Muscle of back (tissue), 3 donors: ENCODE measurements at regions not wholly inside any gene's neighbourhood (a gene's known extent, or its start where the extent isn't known, plus 50 kb on each side); places are given as distances from the start of the nearest gene placed in this dataset.
"Not testable (repeated sequence)": the region's sequence is repeated elsewhere in the genome, so short reads cannot be mapped to it uniquely, and the experiment has no call there.

ENCODE experiments used
- DNase-seq, 3 donors: peaks; one replicate each; pipeline versions ENCODE4 v3.0.0 to v3.0.0-alpha.2; 2013

DNA sequence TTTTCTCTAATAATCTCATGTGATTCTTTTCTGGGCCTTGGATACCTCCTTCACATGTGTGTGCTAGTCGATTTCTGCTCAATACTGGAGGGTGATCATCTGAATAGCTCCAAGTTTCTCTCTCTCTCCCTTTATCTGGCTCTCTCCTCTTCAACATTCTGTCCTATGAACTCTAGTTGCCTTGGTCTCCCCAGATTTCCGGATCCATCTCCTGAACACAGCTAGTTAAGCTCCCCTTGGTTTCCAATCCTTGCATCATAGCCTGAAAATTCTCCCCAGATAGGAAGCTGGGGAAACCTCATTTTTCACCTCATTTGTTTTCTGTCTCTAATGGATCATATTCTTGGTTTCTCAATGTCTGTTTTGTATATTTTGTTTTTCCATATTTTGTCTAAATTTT lies 832.3 kb downstream of the MTRR start:
- peak in 2 of 3 donors; percentile 55 to 58 for DNase-seq

DNA sequence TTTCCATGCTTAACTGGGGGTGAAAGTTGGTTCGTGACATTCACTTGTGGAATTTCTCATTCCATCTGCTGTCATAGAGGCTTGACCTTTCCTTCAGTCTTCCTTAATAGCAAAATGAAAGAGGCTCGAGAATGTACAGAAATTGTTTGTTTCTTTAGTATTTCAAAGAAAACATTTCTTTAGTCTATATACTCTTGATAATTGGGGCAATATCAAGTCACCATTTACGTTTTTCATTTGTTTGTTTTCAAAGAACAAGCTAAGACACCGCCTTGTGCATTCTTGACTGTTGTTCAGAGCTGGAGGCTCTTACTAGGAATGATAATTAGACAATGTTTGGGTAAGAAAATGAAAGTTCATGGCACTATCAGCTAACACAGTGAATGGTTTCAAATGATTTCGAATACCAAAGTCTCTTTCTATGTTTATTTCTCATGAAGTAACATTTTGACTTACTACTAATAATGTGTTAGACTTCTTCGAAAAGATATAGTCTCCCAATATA lies 835.4 kb downstream of the SEMA5A start:
- DNase-seq: no peak

- peak in 1 of 3 donors; percentile 45 for DNase-seq
These were observed 831.7 kb downstream of the SEMA5A start for GRCh38 chr5:8714198-8714597.

DNA sequence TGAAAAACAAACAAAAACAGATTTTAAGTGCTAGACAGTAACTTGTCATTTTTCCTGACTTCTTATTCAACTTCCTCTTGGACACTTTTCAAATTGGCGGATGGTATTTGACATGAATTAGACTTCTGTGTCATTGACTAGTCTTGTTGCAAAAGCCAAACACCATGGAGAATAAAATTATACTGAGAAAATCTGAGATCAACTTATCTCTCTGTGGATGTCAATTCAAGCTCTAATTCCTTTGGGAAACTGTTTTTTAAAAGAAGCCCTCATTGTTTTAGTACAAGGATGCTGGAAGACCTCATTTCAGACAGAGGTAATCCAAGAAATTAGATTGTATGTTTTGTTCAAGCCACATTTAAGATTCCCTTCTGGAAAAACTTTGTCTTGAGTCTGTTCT lies 831.0 kb downstream of the SEMA5A start:
- peak in 2 of 3 donors; percentile 31 to 74 for DNase-seq

GRCh38 chr5:8719796-8720195 lies 826.1 kb downstream of the SEMA5A start:
- DNase-seq: no peak

GRCh38 chr5:8720506-8720905 lies 825.4 kb downstream of the SEMA5A start:
- DNase-seq: peak in 1 of 3 donors; percentile 43

GRCh38 chr5:8721536-8721935 lies 824.3 kb downstream of the SEMA5A start:
- DNase-seq: no peak

DNA sequence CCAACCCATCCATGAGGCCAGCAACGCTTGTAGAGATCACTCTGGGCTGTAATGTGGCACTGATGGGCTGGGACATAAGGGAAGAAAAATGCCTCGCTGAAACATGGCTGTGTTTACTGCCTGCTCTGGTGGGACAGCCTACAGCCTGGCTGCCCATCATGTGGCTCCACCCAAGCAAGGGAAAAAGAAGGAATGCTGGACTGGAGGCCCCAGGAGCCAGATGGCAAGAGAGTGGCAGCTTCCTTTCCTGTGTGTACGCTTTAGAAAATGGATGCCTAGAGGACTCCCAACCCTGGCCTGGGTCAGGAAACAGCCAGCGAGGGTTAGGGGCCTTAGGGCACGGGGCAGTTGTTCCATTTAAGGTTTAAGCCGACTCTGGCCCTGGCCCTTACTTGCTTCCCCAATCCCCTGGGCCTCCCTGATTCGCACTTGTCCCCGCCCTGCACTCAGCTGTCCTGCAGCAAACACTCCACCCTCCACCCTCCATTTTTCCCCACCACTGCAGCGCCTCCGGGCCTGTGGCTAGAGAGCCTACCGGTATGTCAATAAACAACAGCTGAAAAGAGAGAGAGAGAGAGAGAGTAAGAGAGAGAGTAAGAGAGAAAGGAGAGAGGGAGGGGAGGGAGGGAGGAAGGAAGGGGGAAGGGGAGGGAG lies 819.4 kb downstream of the SEMA5A start:
- DNase-seq: no peak

DNA sequence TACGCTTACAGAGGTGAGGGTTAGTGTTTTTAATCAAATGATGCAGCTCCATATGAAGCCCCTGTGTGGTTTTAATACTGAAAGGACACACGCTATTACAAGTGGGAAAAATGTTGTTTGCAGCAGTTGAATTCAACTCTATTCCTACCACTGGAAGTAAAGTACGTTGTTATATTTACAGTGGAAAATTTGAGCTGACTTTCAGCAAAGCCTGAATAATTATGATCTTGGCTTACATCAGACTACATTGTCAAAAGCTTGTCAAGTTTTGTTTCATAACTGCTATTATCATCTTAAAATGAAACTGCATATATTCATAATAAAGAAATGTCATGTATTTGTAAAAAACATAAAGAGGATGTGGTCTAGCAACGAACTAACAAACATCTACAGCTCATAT lies 818.5 kb downstream of the SEMA5A start:
- peak in 1 of 3 donors; percentile 35 for DNase-seq

GRCh38 chr5:8729437-8729836 lies 816.4 kb downstream of the SEMA5A start:
- DNase-seq: no peak

GRCh38 chr5:8730194-8730593 lies 815.7 kb downstream of the SEMA5A start:
- DNase-seq: no peak

DNA sequence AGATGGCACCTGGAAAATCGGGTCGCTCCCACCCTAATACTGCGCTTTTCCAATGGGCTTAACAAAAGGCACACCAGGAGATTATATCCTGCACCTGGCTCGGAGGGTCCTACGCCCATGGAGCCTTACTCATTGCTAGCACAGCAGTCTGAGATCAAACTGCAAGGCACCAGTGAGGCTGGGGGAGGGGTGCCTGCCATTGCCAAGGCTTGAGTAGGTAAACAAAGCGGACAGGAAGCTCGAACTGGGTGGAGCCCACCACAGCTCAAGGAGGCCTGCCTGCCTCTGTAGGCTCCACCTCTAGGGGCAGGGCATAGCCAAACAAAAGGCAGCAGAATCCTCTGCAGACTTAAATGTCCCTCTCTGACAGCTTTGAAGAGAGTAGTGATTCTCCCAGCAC lies 814.8 kb downstream of the SEMA5A start:
- not testable (repeated sequence) for DNase-seq

- no peak for DNase-seq
These were observed 805.3 kb downstream of the SEMA5A start for GRCh38 chr5:8740595-8740994.

DNA sequence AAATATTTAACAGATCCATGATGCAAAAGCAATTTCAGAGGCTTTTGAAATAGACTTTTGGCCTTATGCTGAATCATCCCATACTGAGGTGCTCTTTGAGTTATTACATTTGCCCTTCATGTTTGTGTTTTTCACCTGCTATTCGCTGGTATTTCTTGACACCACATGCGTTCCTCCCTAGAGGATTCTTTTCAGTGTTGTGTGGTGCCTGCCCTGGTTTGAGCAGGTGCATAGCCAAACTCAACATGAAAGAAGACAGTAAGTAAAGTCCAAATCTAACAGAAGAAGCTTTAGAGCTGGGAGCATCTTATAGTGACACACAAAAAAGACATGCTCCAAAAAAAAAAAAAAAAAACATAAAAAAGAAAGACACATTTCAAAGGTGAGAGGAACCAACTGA lies 796.3 kb downstream of the SEMA5A start:
- DNase-seq: no peak

GRCh38 chr5:8750100-8750499 lies 795.8 kb downstream of the SEMA5A start:
- no peak for DNase-seq

- DNase-seq: peak; percentile 54 to 82 (median 60)
These were observed 793.9 kb downstream of the SEMA5A start for GRCh38 chr5:8751971-8752370.

GRCh38 chr5:8752595-8752994 lies 793.3 kb downstream of the SEMA5A start:
- DNase-seq: peak; percentile 75 to 91 (median 80)

- DNase-seq: peak in 2 of 3 donors; percentile 9 to 31
These were observed 789.3 kb downstream of the SEMA5A start for GRCh38 chr5:8756498-8757084.

DNA sequence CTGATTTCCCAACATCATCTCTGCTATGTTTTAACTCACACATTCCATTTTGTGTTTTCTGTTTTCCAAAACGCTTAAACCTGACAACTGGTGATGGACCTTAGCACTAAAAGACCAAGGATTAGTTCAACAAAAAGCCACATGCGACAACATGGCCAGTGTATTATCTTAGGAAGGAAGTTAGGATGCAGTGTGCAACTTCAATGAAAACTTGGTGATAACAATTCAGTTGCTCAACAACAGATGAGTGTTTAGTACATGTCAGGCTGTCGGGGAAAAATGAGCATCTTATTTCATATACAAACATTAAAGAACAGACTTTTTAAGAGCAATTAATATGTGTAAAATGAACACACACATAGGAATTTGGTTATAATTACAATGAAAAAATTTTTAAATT lies 780.0 kb downstream of the SEMA5A start:
- no peak for DNase-seq

GRCh38 chr5:8766448-8766847 lies 779.4 kb downstream of the SEMA5A start:
- DNase-seq: no peak

GRCh38 chr5:8767111-8767510 lies 778.8 kb downstream of the SEMA5A start:
- peak in 2 of 3 donors; percentile 16 to 30 for DNase-seq

DNA sequence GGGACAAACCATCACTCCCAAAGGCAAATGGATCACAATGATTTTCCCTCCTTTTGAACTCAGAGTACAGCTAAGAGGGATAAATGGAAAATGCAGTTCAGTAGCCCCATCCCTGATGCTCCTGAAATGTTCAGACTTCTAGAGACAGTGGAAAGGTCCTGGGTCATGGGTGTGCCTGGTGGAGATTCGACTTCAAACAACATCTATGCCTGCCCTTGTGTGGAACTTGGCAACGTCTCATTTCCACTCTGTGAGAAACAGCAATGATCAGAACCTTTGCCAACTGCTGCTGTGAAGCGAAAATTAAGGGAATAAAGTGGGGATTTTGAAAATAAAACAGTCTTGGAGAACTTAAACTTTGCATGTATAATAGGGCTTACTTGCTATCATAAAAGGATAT lies 778.1 kb downstream of the SEMA5A start:
- DNase-seq: no peak

DNA sequence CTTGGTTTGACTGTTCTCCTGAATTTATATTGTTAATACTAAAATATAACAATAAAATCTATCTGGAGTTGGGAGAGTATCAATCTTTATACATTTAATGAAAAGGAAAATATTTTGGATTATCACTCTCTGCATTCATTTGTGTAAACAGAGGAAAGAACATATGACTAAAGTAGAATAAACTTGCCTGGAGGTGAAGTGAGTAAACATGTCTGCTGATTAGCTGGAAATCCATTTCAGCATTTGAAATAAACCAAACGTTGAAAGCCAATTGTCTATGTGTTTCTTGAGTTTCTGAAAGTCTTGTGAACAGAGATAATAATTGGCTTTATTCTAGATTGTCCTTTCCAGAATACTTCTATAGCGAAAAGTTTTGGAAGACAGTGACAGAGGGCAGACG lies 776.2 kb downstream of the SEMA5A start:
- DNase-seq: no peak

DNA sequence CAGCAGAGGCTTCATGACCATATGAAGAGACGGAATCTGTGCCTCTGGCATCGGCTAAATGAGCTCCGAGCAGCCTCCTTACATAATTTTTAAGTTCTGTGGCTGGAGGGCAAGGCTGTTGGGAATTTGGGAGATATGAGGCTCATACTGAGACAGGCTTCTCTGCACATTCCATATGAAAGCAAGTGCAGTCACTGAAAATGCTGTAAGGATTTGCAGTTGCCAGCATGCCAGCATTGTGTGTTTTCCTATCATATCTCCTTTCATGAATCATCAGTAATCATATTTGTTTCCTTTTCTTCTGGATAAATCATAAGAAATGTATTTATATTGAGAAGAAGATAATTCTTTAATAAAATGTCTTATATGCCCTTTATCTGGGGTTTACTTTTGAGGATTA lies 775.4 kb downstream of the SEMA5A start:
- DNase-seq: no peak
